Mammary epithelial cell (primary cell): ENCODE measurements at regions not wholly inside any gene's neighbourhood (a gene's known extent, or its start where the extent isn't known, plus 50 kb on each side); places are given as distances from the start of the nearest gene placed in this dataset.

Experiments
- CTCF ChIP-seq, 2 donors: IDR thresholded peaks in 1 of 2; conservative IDR thresholded peaks in 1 of 2; 2 replicates each; pipeline ENCODE4 v1.5.1; 2011 to 2012; ENCODE audit warnings: inconsistent platforms in 2 of 2, low read length in 2 of 2, mild to moderate bottlenecking in 2 of 2, control low read depth in 1 of 2, low read depth in 1 of 2; ENCODE audit not compliant: insufficient read depth in 1 of 2; ENCODE audit errors: extremely low read depth in 1 of 2
- EZH2 ChIP-seq: IDR thresholded peaks from 2 replicates; pipeline ENCODE4 v1.6.1; 2012; ENCODE audit warnings: low read length, inconsistent platforms, borderline replicate concordance

- TF ChIP-seq CTCF (conservative IDR thresholded peaks at IDR 0.05 in 1 of 2, IDR thresholded peaks at IDR 0.05 in 1 of 2; ENCODE audit: extremely low read depth in 1 of 2, insufficient read depth in 1 of 2, low read depth in 1 of 2, low read length in 2 of 2) (no peak), EZH2 (no peak)
These were observed 159.5 kb upstream of the WDR11 start for GRCh38 chr10:120691625-120692024.
